Suprapubic skin (tissue), 4 donors: ENCODE measurements at regions not wholly inside any gene's neighbourhood (a gene's known extent, or its start where the extent isn't known, plus 50 kb on each side); places are given as distances from the start of the nearest gene placed in this dataset.

Experiments
- POLR2A ChIP-seq, 2 donors: fragments of 450-650 bp; IDR thresholded peaks; one replicate each; pipeline ENCODE4 v1.6.1; 2017; ENCODE audit warnings: antibody characterized with exemption in 2 of 2, mild to moderate bottlenecking in 2 of 2, moderate library complexity in 2 of 2
- POLR2AphosphoS5 ChIP-seq, 3 donors: sonication (generic); formaldehyde crosslinking; IDR thresholded peaks; one replicate each; pipeline ENCODE4 v1.6.1; 2017; ENCODE audit warnings: antibody characterized with exemption in 3 of 3
- TF ChIP-seq, protein P1 (sequence below), 2 donors: fragments of 200-600 bp in 1 of 2; fragments of 450-650 bp in 1 of 2; sonication (generic) in 1 of 2; IDR thresholded peaks; one replicate each; pipeline ENCODE4 v1.5.1; 2016 to 2019; ENCODE audit warnings: antibody characterized with exemption in 2 of 2, mild to moderate bottlenecking in 1 of 2, moderate library complexity in 1 of 2

DNA sequence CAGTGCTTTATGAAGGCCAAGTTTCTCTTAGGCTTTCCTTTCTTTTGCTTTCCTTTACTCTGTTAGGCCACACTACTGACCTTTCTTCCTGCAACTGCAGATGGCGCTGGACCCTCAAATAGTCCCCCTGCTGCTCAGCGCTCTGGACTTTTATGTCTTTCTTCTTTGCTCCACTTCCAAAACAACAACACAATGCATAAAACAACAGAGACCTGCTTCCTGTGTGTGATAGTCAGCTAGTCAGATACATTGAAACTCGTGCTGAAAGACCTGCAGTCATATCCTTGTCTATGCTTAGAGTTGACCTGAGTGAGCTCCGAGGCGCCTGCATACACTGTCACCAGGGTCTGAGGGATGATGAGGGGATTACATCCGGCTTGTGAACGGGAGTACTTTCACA lies 108.9 kb upstream of the TEX13D start:
- TF ChIP-seq, protein P1, sequence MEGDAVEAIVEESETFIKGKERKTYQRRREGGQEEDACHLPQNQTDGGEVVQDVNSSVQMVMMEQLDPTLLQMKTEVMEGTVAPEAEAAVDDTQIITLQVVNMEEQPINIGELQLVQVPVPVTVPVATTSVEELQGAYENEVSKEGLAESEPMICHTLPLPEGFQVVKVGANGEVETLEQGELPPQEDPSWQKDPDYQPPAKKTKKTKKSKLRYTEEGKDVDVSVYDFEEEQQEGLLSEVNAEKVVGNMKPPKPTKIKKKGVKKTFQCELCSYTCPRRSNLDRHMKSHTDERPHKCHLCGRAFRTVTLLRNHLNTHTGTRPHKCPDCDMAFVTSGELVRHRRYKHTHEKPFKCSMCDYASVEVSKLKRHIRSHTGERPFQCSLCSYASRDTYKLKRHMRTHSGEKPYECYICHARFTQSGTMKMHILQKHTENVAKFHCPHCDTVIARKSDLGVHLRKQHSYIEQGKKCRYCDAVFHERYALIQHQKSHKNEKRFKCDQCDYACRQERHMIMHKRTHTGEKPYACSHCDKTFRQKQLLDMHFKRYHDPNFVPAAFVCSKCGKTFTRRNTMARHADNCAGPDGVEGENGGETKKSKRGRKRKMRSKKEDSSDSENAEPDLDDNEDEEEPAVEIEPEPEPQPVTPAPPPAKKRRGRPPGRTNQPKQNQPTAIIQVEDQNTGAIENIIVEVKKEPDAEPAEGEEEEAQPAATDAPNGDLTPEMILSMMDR (IDR thresholded peaks at IDR 0.05), result no peak
- TF ChIP-seq POLR2A (IDR thresholded peaks at IDR 0.05) (no peak), POLR2AphosphoS5 (IDR thresholded peaks at IDR 0.05) (no peak)
